ENCODE measurements at regions not wholly inside any gene's neighbourhood (a gene's known extent, or its start where the extent isn't known, plus 50 kb on each side); places are given as distances from the start of the nearest gene placed in this dataset.

DNA sequence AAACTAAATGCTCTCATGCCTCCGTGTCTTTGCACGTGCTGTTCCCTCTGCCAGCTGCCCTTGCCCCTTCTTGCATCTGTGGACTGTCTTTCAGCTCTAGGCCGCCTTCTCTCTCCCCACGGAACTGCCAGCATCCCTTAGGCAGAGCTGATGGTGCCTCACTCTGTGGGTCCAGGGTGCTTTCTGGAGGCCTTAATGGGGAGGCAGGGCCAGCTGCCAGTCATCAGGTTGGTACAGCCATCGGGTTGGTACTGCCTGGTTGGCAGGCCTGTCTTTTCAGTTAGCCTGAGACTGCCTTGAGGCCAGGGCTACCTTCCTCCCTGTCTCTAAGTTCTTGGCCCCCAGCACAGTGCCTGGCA is 61.4 kb upstream of the TARBP1 start:
- Histone ChIP-seq H3K4me1 (ENCODE audit: control insufficient read depth in 4 of 4, insufficient read depth in 4 of 4, low read length in 3 of 4) (peaks cover 13 to 56% (median 43%) of the 10 kb centered on the region in 4 donors), H3K36me3 (ENCODE audit: control insufficient read depth in 4 of 4, insufficient read depth in 3 of 4, low read depth in 1 of 4, low read length in 3 of 4) (no peaks in the 10 kb centered on the region), H3K9me3 (ENCODE audit: control insufficient read depth in 4 of 4, low read length in 3 of 4) (no peaks in the 10 kb centered on the region), H3K4me3 (ENCODE audit: low read depth in 1 of 3, low read length in 3 of 3) (no peak overlapping the region), H3K9ac (ENCODE audit: low read depth in 1 of 2, low read length in 2 of 2) (no peak overlapping the region), H3K27ac (ENCODE audit: low read depth in 1 of 2, low read length in 2 of 2) (no peak overlapping the region), H3K27me3 (ENCODE audit: control insufficient read depth in 4 of 4, insufficient read depth in 4 of 4, low read length in 3 of 4) (no peaks in the 10 kb centered on the region)
- TF ChIP-seq, protein P1, sequence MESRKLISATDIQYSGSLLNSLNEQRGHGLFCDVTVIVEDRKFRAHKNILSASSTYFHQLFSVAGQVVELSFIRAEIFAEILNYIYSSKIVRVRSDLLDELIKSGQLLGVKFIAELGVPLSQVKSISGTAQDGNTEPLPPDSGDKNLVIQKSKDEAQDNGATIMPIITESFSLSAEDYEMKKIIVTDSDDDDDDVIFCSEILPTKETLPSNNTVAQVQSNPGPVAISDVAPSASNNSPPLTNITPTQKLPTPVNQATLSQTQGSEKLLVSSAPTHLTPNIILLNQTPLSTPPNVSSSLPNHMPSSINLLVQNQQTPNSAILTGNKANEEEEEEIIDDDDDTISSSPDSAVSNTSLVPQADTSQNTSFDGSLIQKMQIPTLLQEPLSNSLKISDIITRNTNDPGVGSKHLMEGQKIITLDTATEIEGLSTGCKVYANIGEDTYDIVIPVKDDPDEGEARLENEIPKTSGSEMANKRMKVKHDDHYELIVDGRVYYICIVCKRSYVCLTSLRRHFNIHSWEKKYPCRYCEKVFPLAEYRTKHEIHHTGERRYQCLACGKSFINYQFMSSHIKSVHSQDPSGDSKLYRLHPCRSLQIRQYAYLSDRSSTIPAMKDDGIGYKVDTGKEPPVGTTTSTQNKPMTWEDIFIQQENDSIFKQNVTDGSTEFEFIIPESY (IDR thresholded peaks at IDR 0.05), result no peak
- no peak for TF ChIP-seq RAD21 (IDR thresholded peaks at IDR 0.05)
- no peak for DNase-seq (ENCODE audit: low spot score)
- WGBS, result 96% methylated on average over 5 of the region's 5 CpGs

- Histone ChIP-seq H3K9ac (ENCODE audit: low read depth in 1 of 2, low read length in 2 of 2) (no peak overlapping the region), H3K27ac (ENCODE audit: low read depth in 1 of 2, low read length in 2 of 2) (peak overlapping the region; percentile 92 to 93), H3K4me3 (ENCODE audit: low read depth in 1 of 3, low read length in 3 of 3) (no peak overlapping the region), H3K4me1 (ENCODE audit: control insufficient read depth in 4 of 4, insufficient read depth in 4 of 4, low read length in 3 of 4) (peaks cover 12 to 58% (median 44%) of the 10 kb centered on the region in 4 donors), H3K36me3 (ENCODE audit: control insufficient read depth in 4 of 4, insufficient read depth in 3 of 4, low read depth in 1 of 4, low read length in 3 of 4) (no peaks in the 10 kb centered on the region), H3K9me3 (ENCODE audit: control insufficient read depth in 4 of 4, low read length in 3 of 4) (no peaks in the 10 kb centered on the region), H3K27me3 (ENCODE audit: control insufficient read depth in 4 of 4, insufficient read depth in 4 of 4, low read length in 3 of 4) (no peaks in the 10 kb centered on the region)
- DNase-seq (ENCODE audit: low spot score), result no peak
- TF ChIP-seq, protein P1 (IDR thresholded peaks at IDR 0.05), result no peak
- TF ChIP-seq REST (IDR thresholded peaks at IDR 0.05), result no peak
- TF ChIP-seq RAD21 (IDR thresholded peaks at IDR 0.05), result no peak
- no peak for TF ChIP-seq JUND (IDR thresholded peaks at IDR 0.05)
- TF ChIP-seq TAF1 (conservative IDR thresholded peaks at IDR 0.05), result no peak
- no peak for TF ChIP-seq YY1 (IDR thresholded peaks at IDR 0.05)
- TF ChIP-seq HNF4G (IDR thresholded peaks at IDR 0.05), result no peak
- TF ChIP-seq, protein P2, sequence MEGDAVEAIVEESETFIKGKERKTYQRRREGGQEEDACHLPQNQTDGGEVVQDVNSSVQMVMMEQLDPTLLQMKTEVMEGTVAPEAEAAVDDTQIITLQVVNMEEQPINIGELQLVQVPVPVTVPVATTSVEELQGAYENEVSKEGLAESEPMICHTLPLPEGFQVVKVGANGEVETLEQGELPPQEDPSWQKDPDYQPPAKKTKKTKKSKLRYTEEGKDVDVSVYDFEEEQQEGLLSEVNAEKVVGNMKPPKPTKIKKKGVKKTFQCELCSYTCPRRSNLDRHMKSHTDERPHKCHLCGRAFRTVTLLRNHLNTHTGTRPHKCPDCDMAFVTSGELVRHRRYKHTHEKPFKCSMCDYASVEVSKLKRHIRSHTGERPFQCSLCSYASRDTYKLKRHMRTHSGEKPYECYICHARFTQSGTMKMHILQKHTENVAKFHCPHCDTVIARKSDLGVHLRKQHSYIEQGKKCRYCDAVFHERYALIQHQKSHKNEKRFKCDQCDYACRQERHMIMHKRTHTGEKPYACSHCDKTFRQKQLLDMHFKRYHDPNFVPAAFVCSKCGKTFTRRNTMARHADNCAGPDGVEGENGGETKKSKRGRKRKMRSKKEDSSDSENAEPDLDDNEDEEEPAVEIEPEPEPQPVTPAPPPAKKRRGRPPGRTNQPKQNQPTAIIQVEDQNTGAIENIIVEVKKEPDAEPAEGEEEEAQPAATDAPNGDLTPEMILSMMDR (IDR thresholded peaks at IDR 0.05; ENCODE audit: low read depth, low read length, missing input control), result no peak
- no peak for TF ChIP-seq FOXA1 (IDR thresholded peaks at IDR 0.05)
- 91% methylated on average over 9 of the region's 9 CpGs for WGBS
Observed at GRCh38 chr1:234539666-234540403, 60.9 kb upstream of the TARBP1 start.

All from liver (tissue), 8 donors.